ENCODE measurements at regions not wholly inside any gene's neighbourhood (a gene's known extent, or its start where the extent isn't known, plus 50 kb on each side); places are given as distances from the start of the nearest gene placed in this dataset.

- no peaks in the 10 kb centered on the region for H3K79me2 ChIP-seq (ENCODE audit: low read length)
- DNase-seq: no peak
- H4K20me1 ChIP-seq (ENCODE audit: insufficient read depth, low read depth, low read length): no peaks in the 10 kb centered on the region
- H3K36me3 ChIP-seq (ENCODE audit: insufficient read depth, low read length): no peaks in the 10 kb centered on the region
- H3K27me3 ChIP-seq (ENCODE audit: low read length): no peaks in the 10 kb centered on the region
- no peaks in the 10 kb centered on the region for H3K9me2 ChIP-seq (replicated peaks; ENCODE audit: insufficient read depth, low read length)
- H3K4me1 ChIP-seq (ENCODE audit: low read length): no peaks in the 10 kb centered on the region
- no peak overlapping the region for H2AFZ ChIP-seq (ENCODE audit: low read length)
- H3K4me3 ChIP-seq (ENCODE audit: low read length): no peak overlapping the region
- no peak overlapping the region for H3K27ac ChIP-seq (ENCODE audit: low read length)
- no peaks in the 10 kb centered on the region for H3K9me3 ChIP-seq (ENCODE audit: low read length)
- no peak overlapping the region for H3K9ac ChIP-seq (ENCODE audit: low read length)
- no peak overlapping the region for H3K4me2 ChIP-seq (ENCODE audit: low read depth, low read length, poor library complexity, severe bottlenecking)
Observed at GRCh38 chr12:118840878-118841277, 140.5 kb upstream of the SRRM4 start.

DNA sequence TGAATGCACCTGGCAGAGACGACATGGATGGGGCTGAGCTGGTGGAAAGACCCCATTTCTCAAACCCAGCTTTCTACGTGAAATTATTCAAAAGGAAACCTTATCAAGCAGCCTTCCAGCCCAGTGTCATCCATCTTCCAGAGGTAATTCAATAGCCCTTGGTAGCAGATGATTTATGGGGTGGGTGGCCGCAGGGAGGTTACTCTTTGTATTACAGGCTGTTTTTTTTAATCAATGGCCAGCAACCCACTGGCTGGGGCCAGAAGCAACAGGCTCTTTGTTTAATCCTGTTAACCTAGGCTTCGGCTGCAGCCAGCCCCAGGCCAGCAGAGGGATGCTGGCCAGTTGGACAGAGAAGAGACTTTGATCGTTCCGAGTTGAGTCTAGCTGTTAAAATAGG lies 139.8 kb upstream of the SRRM4 start:
- H4K20me1 ChIP-seq (ENCODE audit: insufficient read depth, low read depth, low read length): no peaks in the 10 kb centered on the region
- H3K9ac ChIP-seq (ENCODE audit: low read length): no peak overlapping the region
- no peak overlapping the region for H3K27ac ChIP-seq (ENCODE audit: low read length)
- H3K9me2 ChIP-seq (replicated peaks; ENCODE audit: insufficient read depth, low read length): no peaks in the 10 kb centered on the region
- no peak overlapping the region for H3K4me3 ChIP-seq (ENCODE audit: low read length)
- no peak for DNase-seq
- H3K36me3 ChIP-seq (ENCODE audit: insufficient read depth, low read length): no peaks in the 10 kb centered on the region
- H3K9me3 ChIP-seq (ENCODE audit: low read length): no peaks in the 10 kb centered on the region
- no peak overlapping the region for H2AFZ ChIP-seq (ENCODE audit: low read length)
- H3K27me3 ChIP-seq (ENCODE audit: low read length): no peaks in the 10 kb centered on the region
- H3K4me2 ChIP-seq (ENCODE audit: low read depth, low read length, poor library complexity, severe bottlenecking): no peak overlapping the region
- H3K79me2 ChIP-seq (ENCODE audit: low read length): no peaks in the 10 kb centered on the region
- no peaks in the 10 kb centered on the region for H3K4me1 ChIP-seq (ENCODE audit: low read length)

- Histone ChIP-seq H4K20me1 (ENCODE audit: insufficient read depth, low read depth, low read length) (no peaks in the 10 kb centered on the region), H3K4me3 (ENCODE audit: low read length) (no peak overlapping the region), H2AFZ (ENCODE audit: low read length) (no peak overlapping the region)
Observed at GRCh38 chr12:118842866-118843265, 138.5 kb upstream of the SRRM4 start.

DNA sequence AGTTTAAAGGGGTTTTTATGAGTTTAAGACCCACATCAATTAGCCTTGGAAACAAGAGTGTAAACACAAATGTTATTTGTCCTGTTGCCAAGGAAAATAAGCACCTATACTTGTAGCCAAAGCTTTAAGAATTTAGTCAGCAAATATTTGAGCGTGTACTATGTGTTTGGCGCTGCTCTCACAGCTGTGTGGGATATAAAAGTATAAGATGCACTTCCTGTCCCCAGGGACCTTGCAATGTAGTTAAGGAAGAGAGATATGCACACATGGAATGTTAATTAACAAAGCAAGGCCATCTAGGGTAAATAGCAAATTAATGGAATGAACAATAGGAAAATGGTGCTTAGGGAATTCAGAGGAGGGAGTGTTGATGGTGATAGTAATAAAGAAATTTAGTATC lies 134.9 kb upstream of the SRRM4 start:
- no peak for DNase-seq
- no peaks in the 10 kb centered on the region for H4K20me1 ChIP-seq (ENCODE audit: insufficient read depth, low read depth, low read length)
- no peak overlapping the region for H3K4me3 ChIP-seq (ENCODE audit: low read length)
- H3K27me3 ChIP-seq (ENCODE audit: low read length): no peaks in the 10 kb centered on the region
- no peak overlapping the region for H3K27ac ChIP-seq (ENCODE audit: low read length)
- H3K9ac ChIP-seq (ENCODE audit: low read length): no peak overlapping the region
- no peak overlapping the region for H3K4me2 ChIP-seq (ENCODE audit: low read depth, low read length, poor library complexity, severe bottlenecking)
- H3K36me3 ChIP-seq (ENCODE audit: insufficient read depth, low read length): no peaks in the 10 kb centered on the region
- no peak overlapping the region for H2AFZ ChIP-seq (ENCODE audit: low read length)
- H3K9me2 ChIP-seq (replicated peaks; ENCODE audit: insufficient read depth, low read length): no peaks in the 10 kb centered on the region
- no peaks in the 10 kb centered on the region for H3K79me2 ChIP-seq (ENCODE audit: low read length)
- H3K9me3 ChIP-seq (ENCODE audit: low read length): no peaks in the 10 kb centered on the region
- no peaks in the 10 kb centered on the region for H3K4me1 ChIP-seq (ENCODE audit: low read length)

More at GRCh38 chr12:118842866-118843265, 138.5 kb upstream of the SRRM4 start:
- no peak for DNase-seq
- Histone ChIP-seq H3K9me3 (ENCODE audit: low read length) (no peaks in the 10 kb centered on the region), H3K27me3 (ENCODE audit: low read length) (no peaks in the 10 kb centered on the region), H3K79me2 (ENCODE audit: low read length) (no peaks in the 10 kb centered on the region), H3K4me1 (ENCODE audit: low read length) (no peaks in the 10 kb centered on the region), H3K4me2 (ENCODE audit: low read depth, low read length, poor library complexity, severe bottlenecking) (no peak overlapping the region), H3K36me3 (ENCODE audit: insufficient read depth, low read length) (no peaks in the 10 kb centered on the region), H3K27ac (ENCODE audit: low read length) (no peak overlapping the region), H3K9ac (ENCODE audit: low read length) (no peak overlapping the region), H3K9me2 (replicated peaks; ENCODE audit: insufficient read depth, low read length) (no peaks in the 10 kb centered on the region)

- Histone ChIP-seq H3K79me2 (ENCODE audit: low read length) (no peaks in the 10 kb centered on the region), H3K4me1 (ENCODE audit: low read length) (no peaks in the 10 kb centered on the region), H3K4me3 (ENCODE audit: low read length) (no peak overlapping the region), H2AFZ (ENCODE audit: low read length) (no peak overlapping the region), H3K4me2 (ENCODE audit: low read depth, low read length, poor library complexity, severe bottlenecking) (no peak overlapping the region), H3K36me3 (ENCODE audit: insufficient read depth, low read length) (no peaks in the 10 kb centered on the region), H3K9ac (ENCODE audit: low read length) (no peak overlapping the region), H3K9me3 (ENCODE audit: low read length) (no peaks in the 10 kb centered on the region), H3K27ac (ENCODE audit: low read length) (no peak overlapping the region), H3K9me2 (replicated peaks; ENCODE audit: insufficient read depth, low read length) (no peaks in the 10 kb centered on the region), H3K27me3 (ENCODE audit: low read length) (no peaks in the 10 kb centered on the region), H4K20me1 (ENCODE audit: insufficient read depth, low read depth, low read length) (no peaks in the 10 kb centered on the region)
- peak; percentile 70 for DNase-seq
Observed at GRCh38 chr12:118850244-118850825, 131.0 kb upstream of the SRRM4 start.

DNA sequence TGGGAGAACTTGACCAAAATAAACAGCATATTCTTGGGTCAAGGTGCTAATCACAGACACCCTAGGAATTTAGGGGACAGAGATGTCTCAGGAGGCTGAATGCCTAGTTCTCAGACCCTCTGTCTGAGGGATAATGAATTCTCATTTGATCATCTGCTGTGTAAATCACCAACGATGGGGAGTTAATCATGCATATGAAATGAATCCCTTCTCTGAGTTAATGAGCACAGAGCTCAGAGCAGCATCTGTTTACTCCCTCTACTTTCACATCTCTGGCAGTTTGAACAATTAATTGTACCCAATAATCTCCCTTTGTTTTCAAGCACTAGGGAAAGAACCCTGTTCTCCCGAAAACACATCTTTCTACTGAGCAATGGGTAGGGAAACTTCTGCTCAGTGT lies 129.4 kb upstream of the SRRM4 start:
- H3K79me2 ChIP-seq (ENCODE audit: low read length): no peaks in the 10 kb centered on the region
- H3K9me2 ChIP-seq (replicated peaks; ENCODE audit: insufficient read depth, low read length): no peaks in the 10 kb centered on the region
- H2AFZ ChIP-seq (ENCODE audit: low read length): no peak overlapping the region
- H4K20me1 ChIP-seq (ENCODE audit: insufficient read depth, low read depth, low read length): no peaks in the 10 kb centered on the region
- H3K9ac ChIP-seq (ENCODE audit: low read length): no peak overlapping the region
- no peaks in the 10 kb centered on the region for H3K27me3 ChIP-seq (ENCODE audit: low read length)
- no peak for DNase-seq
- no peaks in the 10 kb centered on the region for H3K4me1 ChIP-seq (ENCODE audit: low read length)
- no peaks in the 10 kb centered on the region for H3K36me3 ChIP-seq (ENCODE audit: insufficient read depth, low read length)
- no peaks in the 10 kb centered on the region for H3K9me3 ChIP-seq (ENCODE audit: low read length)
- H3K27ac ChIP-seq (ENCODE audit: low read length): no peak overlapping the region
- H3K4me2 ChIP-seq (ENCODE audit: low read depth, low read length, poor library complexity, severe bottlenecking): no peak overlapping the region
- H3K4me3 ChIP-seq (ENCODE audit: low read length): no peak overlapping the region

DNA sequence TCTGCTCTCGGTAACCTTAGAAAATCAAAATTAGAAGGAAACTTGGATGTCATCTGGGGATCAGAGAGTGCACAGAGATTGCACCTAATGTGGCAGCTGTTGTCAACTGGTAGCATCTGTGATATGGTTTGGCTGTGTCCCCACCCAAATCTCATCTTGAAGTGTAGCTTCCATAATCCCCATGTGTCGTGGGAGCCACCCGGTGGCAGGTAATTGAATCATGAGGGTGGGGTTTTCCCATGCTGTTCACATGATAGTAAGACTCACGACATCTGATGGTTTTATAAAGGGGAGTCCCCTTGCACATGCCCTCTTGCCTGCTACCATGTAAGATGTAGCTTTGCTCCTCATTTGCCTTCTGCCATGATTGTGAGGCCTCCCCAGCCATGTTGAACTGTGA lies 127.7 kb upstream of the SRRM4 start:
- no peaks in the 10 kb centered on the region for H3K27me3 ChIP-seq (ENCODE audit: low read length)
- no peaks in the 10 kb centered on the region for H3K4me1 ChIP-seq (ENCODE audit: low read length)
- H3K79me2 ChIP-seq (ENCODE audit: low read length): no peaks in the 10 kb centered on the region
- H3K4me2 ChIP-seq (ENCODE audit: low read depth, low read length, poor library complexity, severe bottlenecking): no peak overlapping the region
- no peaks in the 10 kb centered on the region for H3K9me2 ChIP-seq (replicated peaks; ENCODE audit: insufficient read depth, low read length)
- no peaks in the 10 kb centered on the region for H4K20me1 ChIP-seq (ENCODE audit: insufficient read depth, low read depth, low read length)
- no peak overlapping the region for H3K4me3 ChIP-seq (ENCODE audit: low read length)
- no peaks in the 10 kb centered on the region for H3K9me3 ChIP-seq (ENCODE audit: low read length)
- no peak overlapping the region for H3K27ac ChIP-seq (ENCODE audit: low read length)
- H3K9ac ChIP-seq (ENCODE audit: low read length): no peak overlapping the region
- H2AFZ ChIP-seq (ENCODE audit: low read length): no peak overlapping the region
- DNase-seq: peak; percentile 48
- no peaks in the 10 kb centered on the region for H3K36me3 ChIP-seq (ENCODE audit: insufficient read depth, low read length)

- no peaks in the 10 kb centered on the region for H3K27me3 ChIP-seq (ENCODE audit: low read length)
- H3K79me2 ChIP-seq (ENCODE audit: low read length): no peaks in the 10 kb centered on the region
- H2AFZ ChIP-seq (ENCODE audit: low read length): no peak overlapping the region
- no peak overlapping the region for H3K4me3 ChIP-seq (ENCODE audit: low read length)
- H4K20me1 ChIP-seq (ENCODE audit: insufficient read depth, low read depth, low read length): no peaks in the 10 kb centered on the region
- H3K4me1 ChIP-seq (ENCODE audit: low read length): no peaks in the 10 kb centered on the region
- H3K9me2 ChIP-seq (replicated peaks; ENCODE audit: insufficient read depth, low read length): no peaks in the 10 kb centered on the region
- no peak for DNase-seq
- H3K27ac ChIP-seq (ENCODE audit: low read length): no peak overlapping the region
- no peaks in the 10 kb centered on the region for H3K36me3 ChIP-seq (ENCODE audit: insufficient read depth, low read length)
- no peak overlapping the region for H3K9ac ChIP-seq (ENCODE audit: low read length)
- H3K9me3 ChIP-seq (ENCODE audit: low read length): no peaks in the 10 kb centered on the region
- no peak overlapping the region for H3K4me2 ChIP-seq (ENCODE audit: low read depth, low read length, poor library complexity, severe bottlenecking)
Observed at GRCh38 chr12:118855858-118856257, 125.5 kb upstream of the SRRM4 start.

GRCh38 chr12:118866346-118866745 lies 115.0 kb upstream of the SRRM4 start:
- no peaks in the 10 kb centered on the region for H4K20me1 ChIP-seq (ENCODE audit: insufficient read depth, low read depth, low read length)
- H2AFZ ChIP-seq (ENCODE audit: low read length): no peak overlapping the region
- no peaks in the 10 kb centered on the region for H3K36me3 ChIP-seq (ENCODE audit: insufficient read depth, low read length)
- no peaks in the 10 kb centered on the region for H3K4me1 ChIP-seq (ENCODE audit: low read length)
- H3K4me3 ChIP-seq (ENCODE audit: low read length): no peak overlapping the region
- no peak overlapping the region for H3K4me2 ChIP-seq (ENCODE audit: low read depth, low read length, poor library complexity, severe bottlenecking)
- DNase-seq: peak; percentile 41
- no peaks in the 10 kb centered on the region for H3K79me2 ChIP-seq (ENCODE audit: low read length)
- no peaks in the 10 kb centered on the region for H3K9me2 ChIP-seq (replicated peaks; ENCODE audit: insufficient read depth, low read length)
- H3K27ac ChIP-seq (ENCODE audit: low read length): no peak overlapping the region
- H3K27me3 ChIP-seq (ENCODE audit: low read length): no peaks in the 10 kb centered on the region
- no peak overlapping the region for H3K9ac ChIP-seq (ENCODE audit: low read length)
- no peaks in the 10 kb centered on the region for H3K9me3 ChIP-seq (ENCODE audit: low read length)
